IPS-18a (cell line): ENCODE measurements at regions not wholly inside any gene's neighbourhood (a gene's known extent, or its start where the extent isn't known, plus 50 kb on each side); places are given as distances from the start of the nearest gene placed in this dataset.
"Not testable (repeated sequence)": the region's sequence is repeated elsewhere in the genome, so short reads cannot be mapped to it uniquely, and the experiment has no call there.

Experiments
- H3K27ac ChIP-seq: one replicate; pipeline ENCODE4 v1.5.1; 2013; ENCODE audit warnings: low read length
- H3K27me3 ChIP-seq: one replicate; pipeline ENCODE4 v1.6.1; 2013; ENCODE audit warnings: mild to moderate bottlenecking, low read length; ENCODE audit not compliant: control insufficient read depth, insufficient read depth
- H3K36me3 ChIP-seq: one replicate; pipeline ENCODE4 v1.6.1; 2013; ENCODE audit warnings: low read depth, low read length; ENCODE audit not compliant: control insufficient read depth
- H3K4me1 ChIP-seq: one replicate; pipeline ENCODE4 v1.6.1; 2013; ENCODE audit warnings: low read depth, low read length; ENCODE audit not compliant: control insufficient read depth
- H3K4me3 ChIP-seq: one replicate; pipeline ENCODE4 v1.5.1; 2013; ENCODE audit warnings: low read length
- H3K9ac ChIP-seq: one replicate; pipeline ENCODE4 v1.6.1; 2013; ENCODE audit warnings: mild to moderate bottlenecking, low read length, moderate library complexity
- H3K9me3 ChIP-seq: one replicate; pipeline ENCODE4 v1.6.1; 2013; ENCODE audit warnings: low read depth, low read length; ENCODE audit not compliant: control insufficient read depth

DNA sequence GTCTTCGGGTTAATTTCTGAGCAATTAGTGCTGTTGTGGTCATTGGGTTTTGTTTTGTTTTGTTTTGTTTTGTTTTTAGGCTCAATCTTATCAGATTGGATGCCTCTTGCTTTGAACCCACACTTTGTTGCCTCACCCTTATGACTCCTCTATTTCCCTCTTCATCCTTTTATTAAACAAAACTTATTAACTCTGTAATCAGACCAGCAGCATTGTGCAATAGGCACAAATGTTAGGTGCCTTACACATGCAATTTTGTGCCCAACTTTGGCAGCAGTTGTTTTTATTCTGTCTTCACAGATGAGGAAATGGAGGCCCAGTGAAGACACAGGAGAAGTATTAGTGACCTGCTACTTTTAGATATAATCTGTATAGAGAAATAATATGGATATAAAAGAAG lies 377.7 kb downstream of the KCNRG start:
- H3K27me3 ChIP-seq, result no peaks in the 10 kb centered on the region
- H3K9me3 ChIP-seq, result no peaks in the 10 kb centered on the region
- H3K36me3 ChIP-seq, result no peaks in the 10 kb centered on the region
- H3K4me3 ChIP-seq, result no peak overlapping the region
- H3K4me1 ChIP-seq, result peaks cover 29% of the 10 kb centered on the region
- no peak overlapping the region for H3K27ac ChIP-seq
- H3K9ac ChIP-seq, result no peak overlapping the region

DNA sequence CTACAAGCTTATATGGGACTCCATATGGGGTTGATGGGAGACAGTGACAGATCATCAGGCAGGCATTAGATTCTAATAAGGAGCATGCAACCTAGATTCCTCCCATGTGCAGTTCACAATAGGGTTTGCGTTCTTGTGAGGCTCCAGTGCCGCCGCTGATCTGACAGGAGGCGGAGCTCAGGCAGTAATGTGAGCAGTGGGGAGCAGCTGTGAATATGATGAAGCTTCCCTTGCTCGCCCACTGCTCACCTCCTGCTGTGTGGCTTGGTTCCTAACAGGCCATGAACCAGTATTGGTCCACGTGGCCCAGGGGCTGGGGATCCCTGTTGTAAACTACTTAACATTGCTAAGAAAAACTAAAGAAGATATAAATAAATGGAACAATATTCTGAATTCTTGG lies 378.4 kb downstream of the KCNRG start:
- Histone ChIP-seq H3K4me3 (no peak overlapping the region), H3K9ac (no peak overlapping the region), H3K27ac (no peak overlapping the region), H3K4me1 (peaks cover 24% of the 10 kb centered on the region), H3K36me3 (no peaks in the 10 kb centered on the region), H3K27me3 (no peaks in the 10 kb centered on the region), H3K9me3 (no peaks in the 10 kb centered on the region)

- H3K27ac ChIP-seq, result no peak overlapping the region
- H3K4me3 ChIP-seq, result no peak overlapping the region
- no peaks in the 10 kb centered on the region for H3K9me3 ChIP-seq
- H3K4me1 ChIP-seq, result peaks cover 8% of the 10 kb centered on the region
- no peaks in the 10 kb centered on the region for H3K36me3 ChIP-seq
- H3K9ac ChIP-seq, result no peak overlapping the region
- no peaks in the 10 kb centered on the region for H3K27me3 ChIP-seq
Observed at GRCh38 chr13:50396001-50396400, 380.8 kb downstream of the KCNRG start.

DNA sequence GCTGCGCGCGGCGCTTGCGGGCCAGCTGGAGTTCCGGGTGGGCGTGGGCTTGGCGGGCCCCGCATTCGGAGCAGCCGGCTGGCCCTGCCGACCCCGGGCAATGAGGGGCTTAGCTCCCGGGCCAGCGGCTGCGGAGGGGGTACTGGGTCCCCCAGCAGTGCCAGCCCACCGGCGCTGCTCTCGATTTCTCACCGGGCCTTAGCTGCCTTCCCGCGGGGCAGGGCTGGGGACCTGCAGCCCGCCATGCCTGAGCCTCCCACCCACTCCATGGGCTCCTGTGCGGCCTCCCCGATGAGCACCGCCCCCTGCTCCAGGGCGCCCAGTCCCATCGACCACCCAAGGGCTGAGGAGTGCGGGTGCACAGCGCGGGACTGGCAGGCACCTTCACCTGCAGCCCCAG lies 381.4 kb downstream of the KCNRG start:
- not testable (repeated sequence) for H3K27ac ChIP-seq, H3K4me1 ChIP-seq, H3K9me3 ChIP-seq, H3K9ac ChIP-seq, H3K4me3 ChIP-seq, H3K36me3 ChIP-seq, H3K27me3 ChIP-seq

DNA sequence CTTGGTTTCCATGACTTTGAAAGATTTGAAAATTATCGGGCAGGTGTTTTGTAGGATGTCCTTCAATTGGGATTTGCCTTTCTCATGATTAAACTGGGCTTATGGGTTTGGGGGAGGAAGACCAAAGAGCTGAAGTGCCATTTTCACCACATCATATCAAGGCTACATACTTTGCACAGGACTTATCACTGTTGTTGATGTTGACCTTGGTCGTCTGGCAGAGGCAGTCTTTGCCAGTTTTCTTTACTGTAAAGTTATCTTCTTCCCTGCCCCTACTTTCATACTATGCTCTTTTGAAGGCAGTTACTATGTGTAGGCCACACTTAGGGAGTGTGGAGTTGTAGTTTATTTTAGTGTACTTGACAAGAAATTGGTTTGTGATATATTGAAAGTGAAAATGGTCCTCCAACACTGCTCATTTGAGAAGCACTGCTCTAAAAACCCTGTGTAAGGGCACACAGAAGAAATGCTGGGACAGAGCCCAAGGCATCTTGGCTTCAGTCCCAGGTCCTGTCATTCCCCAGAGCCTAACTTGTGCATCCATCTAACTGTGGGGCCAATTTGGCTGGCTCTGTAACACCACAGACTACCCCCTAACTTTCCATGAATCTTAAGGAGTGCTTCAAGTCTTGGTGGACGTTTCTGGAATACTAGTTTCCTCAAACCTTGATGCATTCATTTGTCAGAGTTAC lies 384.9 kb downstream of the KCNRG start:
- H3K4me1 ChIP-seq, result no peaks in the 10 kb centered on the region
- no peak overlapping the region for H3K4me3 ChIP-seq
- no peak overlapping the region for H3K9ac ChIP-seq
- no peaks in the 10 kb centered on the region for H3K36me3 ChIP-seq
- H3K27me3 ChIP-seq, result no peaks in the 10 kb centered on the region
- H3K9me3 ChIP-seq, result no peaks in the 10 kb centered on the region
- H3K27ac ChIP-seq, result no peak overlapping the region

DNA sequence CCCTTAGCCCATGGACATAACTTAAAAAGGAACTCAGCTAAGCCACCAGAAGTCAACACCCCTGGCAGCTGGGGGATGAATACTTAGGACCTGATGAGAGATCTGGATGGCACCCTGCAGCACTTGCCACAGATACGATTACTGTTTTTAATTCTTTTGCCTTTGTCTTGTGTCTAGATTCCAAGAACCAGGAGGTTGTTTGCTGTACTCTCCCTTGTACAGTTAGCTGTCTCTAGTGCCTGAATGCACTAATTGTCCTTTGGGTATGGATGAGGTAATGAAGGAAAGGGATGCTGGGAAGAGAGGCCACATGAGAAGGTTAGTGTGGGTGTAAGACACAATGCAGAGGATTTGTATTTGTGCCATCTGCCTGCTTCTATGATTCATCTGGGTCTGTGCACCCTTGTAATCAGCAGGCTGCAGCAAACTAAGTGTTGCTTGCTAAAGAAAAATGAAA lies 385.8 kb downstream of the KCNRG start:
- Histone ChIP-seq H3K27me3 (no peaks in the 10 kb centered on the region), H3K9me3 (no peaks in the 10 kb centered on the region), H3K4me1 (no peaks in the 10 kb centered on the region), H3K4me3 (no peak overlapping the region), H3K27ac (no peak overlapping the region), H3K9ac (no peak overlapping the region), H3K36me3 (no peaks in the 10 kb centered on the region)

GRCh38 chr13:50401721-50402465 lies 386.6 kb downstream of the KCNRG start:
- no peaks in the 10 kb centered on the region for H3K36me3 ChIP-seq
- H3K4me1 ChIP-seq, result no peaks in the 10 kb centered on the region
- no peaks in the 10 kb centered on the region for H3K27me3 ChIP-seq
- H3K27ac ChIP-seq, result no peak overlapping the region
- no peaks in the 10 kb centered on the region for H3K9me3 ChIP-seq
- no peak overlapping the region for H3K4me3 ChIP-seq
- H3K9ac ChIP-seq, result no peak overlapping the region

- Histone ChIP-seq H3K9me3 (no peaks in the 10 kb centered on the region), H3K27ac (no peak overlapping the region), H3K9ac (no peak overlapping the region), H3K4me1 (no peaks in the 10 kb centered on the region), H3K27me3 (no peaks in the 10 kb centered on the region), H3K4me3 (no peak overlapping the region), H3K36me3 (no peaks in the 10 kb centered on the region)
Observed at GRCh38 chr13:50403311-50403710, 388.1 kb downstream of the KCNRG start.

GRCh38 chr13:50404116-50404515 lies 388.9 kb downstream of the KCNRG start:
- Histone ChIP-seq H3K9me3 (no peaks in the 10 kb centered on the region), H3K27ac (no peak overlapping the region), H3K36me3 (no peaks in the 10 kb centered on the region), H3K9ac (no peak overlapping the region), H3K4me3 (no peak overlapping the region), H3K27me3 (no peaks in the 10 kb centered on the region), H3K4me1 (no peaks in the 10 kb centered on the region)

- H3K27ac ChIP-seq, result no peak overlapping the region
- H3K4me1 ChIP-seq, result no peaks in the 10 kb centered on the region
- no peak overlapping the region for H3K9ac ChIP-seq
Observed at GRCh38 chr13:50404769-50405168, 389.5 kb downstream of the KCNRG start.

DNA sequence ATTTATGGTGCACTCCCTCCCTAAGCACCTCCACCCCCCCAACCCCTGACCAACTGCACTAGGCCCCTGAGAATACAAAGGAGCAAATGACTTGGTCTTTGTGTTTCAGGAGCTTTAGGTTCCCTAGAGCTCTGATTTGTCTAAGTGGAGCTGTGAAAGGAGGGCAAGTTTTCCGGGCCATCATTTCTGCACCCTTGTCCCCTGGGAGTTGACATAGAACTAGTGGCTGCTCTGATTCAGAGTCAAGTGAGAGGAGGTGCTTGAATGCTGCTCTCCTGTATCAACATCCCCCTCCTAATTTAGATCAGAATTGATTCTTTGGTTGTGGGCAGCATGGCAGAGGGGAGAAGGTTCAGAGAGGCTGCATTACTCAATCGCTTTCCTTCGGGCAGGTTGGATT lies 391.6 kb downstream of the KCNRG start:
- Histone ChIP-seq H3K27me3 (no peaks in the 10 kb centered on the region), H3K4me1 (no peaks in the 10 kb centered on the region)

More at GRCh38 chr13:50404769-50405168, 389.5 kb downstream of the KCNRG start:
- no peaks in the 10 kb centered on the region for H3K27me3 ChIP-seq
- H3K36me3 ChIP-seq, result no peaks in the 10 kb centered on the region
- H3K9me3 ChIP-seq, result no peaks in the 10 kb centered on the region
- no peak overlapping the region for H3K4me3 ChIP-seq

GRCh38 chr13:50408068-50408467 lies 392.8 kb downstream of the KCNRG start:
- Histone ChIP-seq H3K4me3 (no peak overlapping the region), H3K27ac (no peak overlapping the region), H3K9ac (no peak overlapping the region), H3K36me3 (no peaks in the 10 kb centered on the region), H3K4me1 (no peaks in the 10 kb centered on the region), H3K9me3 (no peaks in the 10 kb centered on the region), H3K27me3 (no peaks in the 10 kb centered on the region)

More for the DNA sequence above, 391.6 kb downstream of the KCNRG start:
- no peak overlapping the region for H3K27ac ChIP-seq
- no peak overlapping the region for H3K9ac ChIP-seq
- H3K36me3 ChIP-seq, result no peaks in the 10 kb centered on the region
- H3K9me3 ChIP-seq, result no peaks in the 10 kb centered on the region
- H3K4me3 ChIP-seq, result no peak overlapping the region
